HEK293 (cell line): ENCODE measurements at regions not wholly inside any gene's neighbourhood (a gene's known extent, or its start where the extent isn't known, plus 50 kb on each side); places are given as distances from the start of the nearest gene placed in this dataset.

Experiments
- TCF7L2 ChIP-seq: IDR thresholded peaks from 2 replicates; pipeline ENCODE4 v1.6.1; 2011; ENCODE audit warnings: low read depth, mild to moderate bottlenecking, inconsistent platforms, low read length, moderate library complexity, borderline replicate concordance
- ZNF239 ChIP-seq: fragments of 450-650 bp; formaldehyde crosslinking; IDR thresholded peaks from 2 replicates; pipeline ENCODE4 v1.5.1; 2016; ENCODE audit warnings: missing biosample characterization, missing genetic modification characterization
- ZNF274 ChIP-seq, 2 experiments: fragments of 200-500 bp in 1 of 2; fragments of 450-650 bp in 1 of 2; sonication (Bioruptor generic) in 1 of 2; formaldehyde crosslinking in 1 of 2; IDR thresholded peaks; 2 replicates each; pipeline versions ENCODE4 v1.5.1 to v1.6.1; 2014 to 2016; ENCODE audit warnings: borderline replicate concordance in 1 of 2, inconsistent platforms in 1 of 2, low read length in 1 of 2, missing biosample characterization in 1 of 2, missing genetic modification characterization in 1 of 2
- ZNF292 ChIP-seq: fragments of 450-650 bp; formaldehyde crosslinking; IDR thresholded peaks from 2 replicates; pipeline ENCODE4 v1.5.1; 2016; ENCODE audit warnings: low read depth, missing biosample characterization, missing genetic modification characterization, borderline replicate concordance
- ZNF423 ChIP-seq: fragments of 450-650 bp; formaldehyde crosslinking; IDR thresholded peaks from 2 replicates; pipeline ENCODE4 v1.5.1; 2016; ENCODE audit warnings: missing biosample characterization, missing genetic modification characterization
- ZNF670 ChIP-seq: fragments of 450-650 bp; formaldehyde crosslinking; IDR thresholded peaks from 2 replicates; pipeline ENCODE4 v1.5.1; 2016; ENCODE audit warnings: missing biosample characterization, missing genetic modification characterization, low read depth
- TF ChIP-seq, protein P1 (sequence below): fragments of 450-650 bp; formaldehyde crosslinking; IDR thresholded peaks from 2 replicates; pipeline ENCODE4 v1.5.1; 2016; ENCODE audit warnings: missing biosample characterization, missing genetic modification characterization, low read depth

DNA sequence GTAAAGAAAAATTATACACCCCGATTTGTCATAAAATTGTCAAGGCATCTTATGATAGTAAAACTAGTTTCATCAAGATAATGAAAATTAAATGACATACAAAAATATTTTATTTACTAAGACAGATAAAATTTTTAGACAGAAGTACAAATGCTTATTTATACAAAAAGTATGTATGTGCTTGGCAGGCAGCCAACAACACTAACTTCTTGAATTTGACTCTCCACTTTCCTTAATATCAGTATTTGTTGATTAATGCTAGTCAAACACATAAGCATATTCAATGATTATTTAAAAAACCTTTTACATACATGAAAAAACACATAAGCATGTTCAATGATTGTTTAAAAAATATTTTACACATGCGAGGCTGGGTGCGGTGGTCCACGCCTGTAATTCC is 1079.9 kb upstream of the CDH6 start:
- TF ChIP-seq TCF7L2 (no peak), ZNF292 (tag by site-specific recombination) (no peak), ZNF423 (tag by site-specific recombination) (no peak), ZNF274 (IDR thresholded peaks at IDR 0.05; ENCODE audit: low read length) (no peak), ZNF274 (tag by site-specific recombination; IDR thresholded peaks at IDR 0.05; ENCODE audit: borderline replicate concordance) (no peak), ZNF239 (tag by site-specific recombination) (no peak), ZNF670 (no peak)
- TF ChIP-seq, protein P1, sequence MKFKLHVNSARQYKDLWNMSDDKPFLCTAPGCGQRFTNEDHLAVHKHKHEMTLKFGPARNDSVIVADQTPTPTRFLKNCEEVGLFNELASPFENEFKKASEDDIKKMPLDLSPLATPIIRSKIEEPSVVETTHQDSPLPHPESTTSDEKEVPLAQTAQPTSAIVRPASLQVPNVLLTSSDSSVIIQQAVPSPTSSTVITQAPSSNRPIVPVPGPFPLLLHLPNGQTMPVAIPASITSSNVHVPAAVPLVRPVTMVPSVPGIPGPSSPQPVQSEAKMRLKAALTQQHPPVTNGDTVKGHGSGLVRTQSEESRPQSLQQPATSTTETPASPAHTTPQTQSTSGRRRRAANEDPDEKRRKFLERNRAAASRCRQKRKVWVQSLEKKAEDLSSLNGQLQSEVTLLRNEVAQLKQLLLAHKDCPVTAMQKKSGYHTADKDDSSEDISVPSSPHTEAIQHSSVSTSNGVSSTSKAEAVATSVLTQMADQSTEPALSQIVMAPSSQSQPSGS, result no peak
